H1 (cell line): ENCODE measurements at regions not wholly inside any gene's neighbourhood (a gene's known extent, or its start where the extent isn't known, plus 50 kb on each side); places are given as distances from the start of the nearest gene placed in this dataset.

Experiments used
- CTCF ChIA-PET: fragments of 300-600 bp; sonication (Branson Sonifier 250); formaldehyde crosslinking; loops from one replicate; lab custom pipeline; 2021; ENCODE audit not compliant: partially characterized antibody; lab: Charles Lee
- POLR2A ChIA-PET: fragments of 300-600 bp; sonication (Branson Sonifier 250); formaldehyde crosslinking; loops from one replicate; lab custom pipeline; 2021; ENCODE audit warnings: inconsistent platforms; ENCODE audit not compliant: partially characterized antibody; lab: Charles Lee
- DNase-seq, 2 experiments: peaks; one replicate each; pipeline versions ENCODE4 v3.0.0 to v3.0.0-alpha.2; 2010 to 2022; ENCODE audit warnings: low spot score in 2 of 2, low read depth in 1 of 2, mixed read lengths in 1 of 2
- FAIRE-seq: peaks from 2 replicates; lab custom pipeline; 2011; peaks lifted over from hg19 to GRCh38; lab: Jason Lieb, UNC
- H2AFZ ChIP-seq: 2 replicates; pipeline ENCODE4 v1.8.1; 2012; ENCODE audit warnings: low read length, inconsistent platforms
- H2AK5ac ChIP-seq: 2 replicates; pipeline ENCODE4 v1.6.1; 2013; ENCODE audit warnings: low read depth, low read length
- H2BK120ac ChIP-seq: replicated peaks from 2 replicates; pipeline ENCODE3; 2013; ENCODE audit warnings: low read depth, low read length, inconsistent platforms
- H2BK12ac ChIP-seq: 2 replicates; pipeline ENCODE4 v1.6.1; 2013; ENCODE audit warnings: low read depth, low read length
- H2BK15ac ChIP-seq: 2 replicates; pipeline ENCODE4 v1.6.1; 2013; ENCODE audit warnings: low read length
- H2BK20ac ChIP-seq: 2 replicates; pipeline ENCODE4 v1.6.1; 2013; ENCODE audit warnings: low read length
- H2BK5ac ChIP-seq: 2 replicates; pipeline ENCODE4 v1.6.1; 2013; ENCODE audit warnings: low read depth, low read length
- H3K14ac ChIP-seq: 2 replicates; pipeline ENCODE4 v1.6.1; 2013; ENCODE audit warnings: inconsistent platforms; ENCODE audit not compliant: insufficient read length
- H3K18ac ChIP-seq: 2 replicates; pipeline ENCODE4 v1.6.1; 2013; ENCODE audit warnings: low read length; ENCODE audit errors: extremely low read depth
- H3K23ac ChIP-seq: 2 replicates; pipeline ENCODE4 v1.6.1; 2013; ENCODE audit warnings: inconsistent platforms; ENCODE audit not compliant: insufficient read length
- H3K23me2 ChIP-seq: 2 replicates; pipeline ENCODE4 v1.6.1; 2013; ENCODE audit warnings: low read depth, low read length
- H3K27ac ChIP-seq: 2 replicates; pipeline ENCODE4 v1.6.1; 2011; ENCODE audit warnings: low read depth, low read length, inconsistent platforms
- H3K27me3 ChIP-seq, 4 experiments: replicated peaks in 1 of 4; 1 replicate in 1 of 4; 2 replicates in 3 of 4; pipeline versions ENCODE4 v1.6.1 to v1.8.1; 2011 to 2013; ENCODE audit warnings: low read length in 3 of 4, mild to moderate bottlenecking in 3 of 4, inconsistent platforms in 2 of 4, mixed read lengths in 2 of 4, moderate library complexity in 1 of 4; ENCODE audit not compliant: control insufficient read depth in 3 of 4, insufficient read depth in 3 of 4; ENCODE audit errors: extremely low read depth in 1 of 4
- H3K36me3 ChIP-seq, 4 experiments: 2 replicates each; pipeline versions ENCODE4 v1.6.1 to v1.8.1; 2011 to 2013; ENCODE audit warnings: mild to moderate bottlenecking in 4 of 4, low read length in 3 of 4, moderate library complexity in 2 of 4, control low read depth in 1 of 4, inconsistent platforms in 1 of 4; ENCODE audit not compliant: insufficient read depth in 4 of 4, control insufficient read depth in 2 of 4
- H3K4ac ChIP-seq: replicated peaks from 2 replicates; pipeline ENCODE3; 2013; ENCODE audit warnings: low read length, low read depth, mixed read lengths, inconsistent platforms; ENCODE audit not compliant: insufficient read length
- H3K4me1 ChIP-seq, 4 experiments: replicated peaks in 1 of 4; 1 replicate in 1 of 4; 2 replicates in 3 of 4; pipeline versions ENCODE4 v1.6.1 to v1.8.1; 2011 to 2013; ENCODE audit warnings: low read length in 3 of 4, inconsistent platforms in 2 of 4, mixed read lengths in 1 of 4; ENCODE audit not compliant: insufficient read depth in 4 of 4, control insufficient read depth in 3 of 4
- H3K4me2 ChIP-seq, 2 experiments: 2 replicates each; pipeline versions ENCODE4 v1.6.1 to v1.8.1; 2011 to 2013; ENCODE audit warnings: low read depth in 2 of 2, low read length in 2 of 2, control low read depth in 1 of 2, inconsistent platforms in 1 of 2, mild to moderate bottlenecking in 1 of 2; ENCODE audit not compliant: insufficient read depth in 1 of 2
- H3K4me3 ChIP-seq, 4 experiments: fragments of 200-600, 300-600 bp in 1 of 4; sonication (generic), shearing (Covaris generic), sonication (Bioruptor Twin) in 1 of 4; 2 replicates each; pipeline versions ENCODE4 v1.5.1 to v1.8.1; 2011 to 2016; ENCODE audit warnings: low read length in 4 of 4, low read depth in 3 of 4, control low read depth in 2 of 4, inconsistent platforms in 2 of 4, mild to moderate bottlenecking in 2 of 4, mixed read lengths in 1 of 4, moderate library complexity in 1 of 4; ENCODE audit not compliant: insufficient read depth in 2 of 4; ENCODE audit errors: extremely low read depth in 1 of 4
- H3K56ac ChIP-seq: replicated peaks from 2 replicates; pipeline ENCODE3; 2013; ENCODE audit warnings: low read depth, mild to moderate bottlenecking, mixed read lengths, low read length, inconsistent platforms; ENCODE audit not compliant: insufficient read length
- H3K79me1 ChIP-seq: 2 replicates; pipeline ENCODE4 v1.6.1; 2013; ENCODE audit warnings: low read depth, low read length, control low read depth
- H3K79me2 ChIP-seq, 2 experiments: 2 replicates each; pipeline versions ENCODE4 v1.6.1 to v1.8.1; 2012 to 2013; ENCODE audit warnings: low read length in 2 of 2, mild to moderate bottlenecking in 2 of 2, inconsistent platforms in 1 of 2; ENCODE audit not compliant: insufficient read depth in 2 of 2, control insufficient read depth in 1 of 2
- H3K9ac ChIP-seq, 4 experiments: replicated peaks in 1 of 4; 1 replicate in 1 of 4; 2 replicates in 3 of 4; pipeline versions ENCODE4 v1.6.1 to v1.8.1; 2011 to 2013; ENCODE audit warnings: low read depth in 3 of 4, low read length in 3 of 4, control low read depth in 2 of 4, mild to moderate bottlenecking in 2 of 4, moderate library complexity in 2 of 4, inconsistent platforms in 1 of 4; ENCODE audit errors: extremely low read depth in 1 of 4
- H3K9me3 ChIP-seq, 2 experiments: 2 replicates each; pipeline versions ENCODE4 v1.6.1 to v1.8.1; 2012 to 2013; ENCODE audit warnings: mild to moderate bottlenecking in 2 of 2, moderate library complexity in 2 of 2, control low read depth in 1 of 2, inconsistent platforms in 1 of 2, low read depth in 1 of 2, low read length in 1 of 2, mixed read lengths in 1 of 2; ENCODE audit not compliant: insufficient read depth in 2 of 2
- H4K20me1 ChIP-seq, 2 experiments: replicated peaks in 1 of 2; 2 replicates each; pipeline versions ENCODE3 to v1.8.1; 2011 to 2013; ENCODE audit warnings: inconsistent platforms in 2 of 2, low read length in 2 of 2, mild to moderate bottlenecking in 1 of 2; ENCODE audit not compliant: insufficient read depth in 2 of 2, control insufficient read depth in 1 of 2
- H4K5ac ChIP-seq: 2 replicates; pipeline ENCODE4 v1.6.1; 2013; ENCODE audit warnings: low read length, low read depth, mixed read lengths, inconsistent platforms; ENCODE audit not compliant: insufficient read length
- H4K8ac ChIP-seq: 2 replicates; pipeline ENCODE4 v1.8.0; 2013; ENCODE audit warnings: mild to moderate bottlenecking, moderate library complexity, low read length, inconsistent platforms; ENCODE audit not compliant: insufficient read depth; ENCODE audit errors: extremely low read depth
- H4K91ac ChIP-seq: replicated peaks from 2 replicates; pipeline ENCODE3; 2013; ENCODE audit warnings: low read length, mixed read lengths, inconsistent platforms; ENCODE audit not compliant: insufficient read length
- BCL11A ChIP-seq, 2 experiments: IDR thresholded peaks; one replicate each; pipeline ENCODE4 v1.6.1; 2011; ENCODE audit warnings: low read depth in 2 of 2, low read length in 2 of 2, mild to moderate bottlenecking in 2 of 2
- BRCA1 ChIP-seq: IDR thresholded peaks from 2 replicates; pipeline ENCODE4 v1.6.1; 2012; ENCODE audit warnings: low read depth, low read length, improper control_type of control experiment
- CREB1 ChIP-seq: IDR thresholded peaks from 2 replicates; pipeline ENCODE4 v1.6.1; 2012; ENCODE audit warnings: inconsistent platforms
- HDAC6 ChIP-seq: IDR thresholded peaks from one replicate; pipeline ENCODE4 v1.7.1; 2012; ENCODE audit warnings: low read depth, mild to moderate bottlenecking, inconsistent platforms, low read length, moderate library complexity
- JUN ChIP-seq: IDR thresholded peaks from 2 replicates; pipeline ENCODE4 v1.6.1; 2011; ENCODE audit warnings: low read depth, mild to moderate bottlenecking, improper control_type of control experiment, low read length
- KDM1A ChIP-seq: fragments of 200-600, 300-600 bp; sonication (generic); IDR thresholded peaks from 2 replicates; pipeline ENCODE4 v1.7.1; 2016; ENCODE audit warnings: mild to moderate bottlenecking, low read length, borderline replicate concordance
- KDM5A ChIP-seq: fragments of 200-600 bp; IDR thresholded peaks from 2 replicates; pipeline ENCODE4 v1.7.1; 2012; ENCODE audit warnings: mild to moderate bottlenecking, low read length, inconsistent platforms, mixed read lengths
- POU5F1 ChIP-seq: IDR thresholded peaks from 2 replicates; pipeline ENCODE4 v1.6.1; 2011; ENCODE audit warnings: low read depth, mild to moderate bottlenecking, low read length, moderate library complexity
- RNF2 ChIP-seq: fragments of 200-900, 300-1000 bp; sonication (generic); IDR thresholded peaks from 2 replicates; pipeline ENCODE4 v1.7.1; 2016; ENCODE audit warnings: borderline replicate concordance, low read depth, mild to moderate bottlenecking, antibody characterized with exemption, low read length; ENCODE audit not compliant: poor library complexity, severe bottlenecking; ENCODE audit errors: missing control alignments
- SIN3A ChIP-seq, 2 experiments: IDR thresholded peaks in 1 of 2; conservative IDR thresholded peaks in 1 of 2; 2 replicates each; pipeline ENCODE4 v1.6.1; 2011 to 2012; ENCODE audit warnings: low read length in 2 of 2, improper control_type of control experiment in 1 of 2, low read depth in 1 of 2, mild to moderate bottlenecking in 1 of 2
- SIRT6 ChIP-seq: IDR thresholded peaks from one replicate; pipeline ENCODE4 v1.7.1; 2012; ENCODE audit warnings: low read length, inconsistent platforms
- SP4 ChIP-seq: IDR thresholded peaks from 2 replicates; pipeline ENCODE4 v1.6.1; 2012; ENCODE audit warnings: low read length, inconsistent platforms
- WGBS, 2 experiments: shearing (Covaris generic) in 1 of 2; methylation state at CpG; one replicate each; pipeline versions ENCODE4 v1.1.6 to v1.1.7; 2013 to 2015; ENCODE audit warnings: low lambda C conversion rate in 2 of 2, mixed read lengths in 2 of 2, inconsistent platforms in 1 of 2, low coverage in 1 of 2, missing lambda C conversion rate in 1 of 2; ENCODE audit not compliant: insufficient replicate concordance in 2 of 2, insufficient coverage in 1 of 2, insufficient read length in 1 of 2; ENCODE audit errors: extremely low coverage in 1 of 2, missing lambda C conversion rate in 1 of 2; 5-methylcytosine and 5-hydroxymethylcytosine counted together
- TF ChIP-seq, protein P1 (sequence below): IDR thresholded peaks from 2 replicates; pipeline ENCODE4 v1.6.1; 2012; ENCODE audit warnings: inconsistent platforms

DNA sequence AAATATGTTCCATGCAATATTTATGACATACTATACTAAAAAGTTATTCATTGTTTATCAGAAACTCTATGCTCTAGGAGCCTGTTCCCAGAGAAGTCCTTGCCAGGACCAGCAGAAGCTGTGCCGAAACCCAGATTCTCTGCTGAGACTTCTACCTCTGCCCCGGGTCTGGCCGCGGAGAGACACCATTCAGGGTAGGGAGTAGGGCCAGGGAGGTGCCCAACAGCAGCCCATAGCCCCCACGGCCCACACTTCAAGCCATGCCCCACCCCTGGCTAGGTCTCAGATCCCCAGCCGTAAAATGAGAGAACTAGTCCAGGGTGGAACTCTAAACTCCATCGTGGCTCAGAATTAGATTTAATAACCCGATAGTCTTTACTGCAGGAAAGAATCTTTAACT lies 102.9 kb downstream of the ZFP36L2 start:
- H3K36me3 ChIP-seq, result no peaks in the 10 kb centered on the region
- DNase-seq (no peak), FAIRE-seq (no peak)
- no peak overlapping the region for H3K14ac ChIP-seq
- ChIA-PET CTCF (interaction anchor here (0.6 to 7.0 kb wide), 6 partner anchors 20 to 140 kb away, joined by 3 to 66 read pairs (median 7); partner anchors contain the start of gene ZFP36L2), POLR2A (interaction anchor here (1.0 to 1.7 kb wide), 2 partner anchors 22 to 103 kb away, joined by 4 to 7 read pairs; partner anchors contain the start of gene ZFP36L2)
- H3K9me3 ChIP-seq, result peaks cover 11 to 14% of the 10 kb centered on the region in 2 experiments; a peak in 3 of 4 replicates
- no peak overlapping the region for H2BK12ac ChIP-seq
- no peak overlapping the region for H3K4me3 ChIP-seq
- H3K4me1 ChIP-seq, result 0 out of 7 replicates have a peak, but pooled peaks cover 0 to 3% (median under 1%) of the 10 kb centered on the region in 4 experiments
- no peak overlapping the region for H2BK15ac ChIP-seq
- H3K18ac ChIP-seq, result no peak overlapping the region
- no peak overlapping the region for H4K5ac ChIP-seq
- H2BK20ac ChIP-seq, result no peak overlapping the region
- H4K8ac ChIP-seq, result no peak overlapping the region
- H3K4me2 ChIP-seq, result no peak overlapping the region
- no peak overlapping the region for H3K23ac ChIP-seq
- H3K23me2 ChIP-seq, result no peaks in the 10 kb centered on the region
- no peak overlapping the region for H3K27ac ChIP-seq
- WGBS, 2 experiments, result 91% methylated on average over 8 of the region's 8 CpGs; no CpG with 5 or more reads in 1 of the 2 experiments
- H4K91ac ChIP-seq, result no peak overlapping the region
- no peak overlapping the region for H3K4ac ChIP-seq
- H3K9ac ChIP-seq, result no peak overlapping the region
- H3K79me1 ChIP-seq, result no peaks in the 10 kb centered on the region
- H2AK5ac ChIP-seq, result no peak overlapping the region
- no peak overlapping the region for H2BK120ac ChIP-seq
- no peaks in the 10 kb centered on the region for H4K20me1 ChIP-seq
- no peak overlapping the region for H3K56ac ChIP-seq
- no peak overlapping the region for H2AFZ ChIP-seq
- no peaks in the 10 kb centered on the region for H3K27me3 ChIP-seq
- no peaks in the 10 kb centered on the region for H3K79me2 ChIP-seq
- H2BK5ac ChIP-seq, result no peak overlapping the region
- no peak for TF ChIP-seq HDAC6
- no peak for TF ChIP-seq RNF2
- TF ChIP-seq, protein P1, sequence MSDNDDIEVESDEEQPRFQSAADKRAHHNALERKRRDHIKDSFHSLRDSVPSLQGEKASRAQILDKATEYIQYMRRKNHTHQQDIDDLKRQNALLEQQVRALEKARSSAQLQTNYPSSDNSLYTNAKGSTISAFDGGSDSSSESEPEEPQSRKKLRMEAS, result no peak
- no peak for TF ChIP-seq SIRT6
- no peak for TF ChIP-seq BRCA1
- no peak for TF ChIP-seq KDM1A
- no peak for TF ChIP-seq SIN3A (conservative IDR thresholded peaks at IDR 0.05 in 1 of 2, IDR thresholded peaks at IDR 0.05 in 1 of 2; ENCODE audit: low read depth in 1 of 2, low read length in 2 of 2)
- TF ChIP-seq KDM5A, result no peak
- TF ChIP-seq POU5F1, result no peak
- TF ChIP-seq BCL11A (IDR thresholded peaks at IDR 0.05; ENCODE audit: low read depth in 2 of 2, low read length in 2 of 2), result no peak
- no peak for TF ChIP-seq SP4
- no peak for TF ChIP-seq JUN
- TF ChIP-seq CREB1, result no peak
